Trophoblast cell (in vitro differentiated cells and primary cell): ENCODE measurements at regions not wholly inside any gene's neighbourhood (a gene's known extent, or its start where the extent isn't known, plus 50 kb on each side); places are given as distances from the start of the nearest gene placed in this dataset.

Experiments used
- DNase-seq, 2 donors: peaks; one replicate each; pipeline ENCODE4 v3.0.0-alpha.2; 2016
- H2AFZ ChIP-seq: 2 replicates; pipeline ENCODE4 v1.6.1; 2013; ENCODE audit warnings: low read length, moderate library complexity, mild to moderate bottlenecking; ENCODE audit not compliant: insufficient read depth, poor library complexity
- H2AK5ac ChIP-seq: 2 replicates; pipeline ENCODE4 v1.6.1; 2013; ENCODE audit warnings: mild to moderate bottlenecking, low read length
- H2BK120ac ChIP-seq: 2 replicates; pipeline ENCODE4 v1.6.1; 2013; ENCODE audit warnings: low read length, mild to moderate bottlenecking, moderate library complexity; ENCODE audit not compliant: insufficient read depth, poor library complexity
- H2BK12ac ChIP-seq: 2 replicates; pipeline ENCODE4 v1.6.1; 2013; ENCODE audit warnings: mild to moderate bottlenecking, low read length, moderate library complexity
- H2BK5ac ChIP-seq: 2 replicates; pipeline ENCODE4 v1.6.1; 2013; ENCODE audit warnings: low read length, low read depth, moderate library complexity, mild to moderate bottlenecking; ENCODE audit not compliant: poor library complexity
- H3K14ac ChIP-seq: 2 replicates; pipeline ENCODE4 v1.6.1; 2013; ENCODE audit warnings: mild to moderate bottlenecking, low read length
- H3K18ac ChIP-seq: 2 replicates; pipeline ENCODE4 v1.6.1; 2013; ENCODE audit warnings: mild to moderate bottlenecking, low read length
- H3K23ac ChIP-seq: 2 replicates; pipeline ENCODE4 v1.6.1; 2013; ENCODE audit warnings: low read length
- H3K27ac ChIP-seq: 2 replicates; pipeline ENCODE4 v1.5.1; 2013; ENCODE audit warnings: low read depth, mild to moderate bottlenecking, inconsistent platforms, low read length, moderate library complexity
- H3K27me3 ChIP-seq: 2 replicates; pipeline ENCODE4 v1.6.1; 2013; ENCODE audit warnings: inconsistent platforms, mild to moderate bottlenecking, low read length, moderate library complexity; ENCODE audit not compliant: insufficient read depth
- H3K36me3 ChIP-seq, 2 experiments: 1 replicate in 1 of 2; 2 replicates in 1 of 2; pipeline ENCODE4 v1.6.1; 2013; ENCODE audit warnings: low read length in 2 of 2, mild to moderate bottlenecking in 2 of 2, moderate library complexity in 1 of 2; ENCODE audit not compliant: insufficient read depth in 2 of 2, control insufficient read depth in 1 of 2
- H3K4ac ChIP-seq: 2 replicates; pipeline ENCODE4 v1.6.1; 2013; ENCODE audit warnings: low read depth, mild to moderate bottlenecking, low read length, moderate library complexity
- H3K4me1 ChIP-seq, 2 experiments: 1 replicate in 1 of 2; 2 replicates in 1 of 2; pipeline ENCODE4 v1.6.1; 2013; ENCODE audit warnings: low read length in 2 of 2, mild to moderate bottlenecking in 2 of 2, moderate library complexity in 1 of 2; ENCODE audit not compliant: insufficient read depth in 2 of 2, control insufficient read depth in 1 of 2
- H3K4me2 ChIP-seq: 2 replicates; pipeline ENCODE4 v1.6.1; 2013; ENCODE audit warnings: inconsistent platforms, mild to moderate bottlenecking, low read length, moderate library complexity
- H3K4me3 ChIP-seq: 2 replicates; pipeline ENCODE4 v1.5.1; 2013; ENCODE audit warnings: mild to moderate bottlenecking, low read depth, low read length, inconsistent platforms
- H3K79me1 ChIP-seq: one replicate; pipeline ENCODE4 v1.6.1; 2013; ENCODE audit warnings: low read length
- H3K79me2 ChIP-seq: 2 replicates; pipeline ENCODE4 v1.6.1; 2013; ENCODE audit warnings: low read length, mild to moderate bottlenecking; ENCODE audit not compliant: control insufficient read depth, insufficient read depth, poor library complexity
- H3K9ac ChIP-seq: 2 replicates; pipeline ENCODE4 v1.6.1; 2013; ENCODE audit warnings: mild to moderate bottlenecking, low read length
- H3K9me3 ChIP-seq: 2 replicates; pipeline ENCODE4 v1.6.1; 2013; ENCODE audit warnings: low read depth, mild to moderate bottlenecking, control low read depth, inconsistent platforms, low read length; ENCODE audit not compliant: insufficient read depth
- H4K12ac ChIP-seq: 2 replicates; pipeline ENCODE4 v1.6.1; 2013; ENCODE audit warnings: low read depth, mild to moderate bottlenecking, low read length, moderate library complexity
- H4K8ac ChIP-seq: 2 replicates; pipeline ENCODE4 v1.6.1; 2013; ENCODE audit warnings: low read depth, mild to moderate bottlenecking, low read length, moderate library complexity
- H4K91ac ChIP-seq: one replicate; pipeline ENCODE4 v1.6.1; 2013; ENCODE audit warnings: low read depth, mild to moderate bottlenecking, low read length, moderate library complexity
- WGBS: extraction: QIAGEN DNeasy Blood & Tissue Kit; methylation state at CpG from one replicate; pipeline ENCODE4 v1.1.7; 2013; ENCODE audit warnings: missing lambda C conversion rate; ENCODE audit not compliant: insufficient read length, insufficient coverage; ENCODE audit errors: extremely low coverage; 5-methylcytosine and 5-hydroxymethylcytosine counted together

- Histone ChIP-seq H2AK5ac (no peak overlapping the region), H3K4me1 (no peaks in the 10 kb centered on the region), H3K23ac (no peak overlapping the region), H2BK120ac (no peak overlapping the region), H2AFZ (no peak overlapping the region), H3K27me3 (no peaks in the 10 kb centered on the region), H3K4me2 (no peak overlapping the region), H3K36me3 (no peaks in the 10 kb centered on the region), H4K12ac (no peak overlapping the region), H2BK12ac (no peak overlapping the region), H2BK5ac (no peak overlapping the region), H3K18ac (no peak overlapping the region), H4K8ac (no peak overlapping the region), H3K79me2 (no peaks in the 10 kb centered on the region), H3K27ac (no peak overlapping the region), H3K14ac (no peak overlapping the region), H3K4ac (no peak overlapping the region), H3K9me3 (no peaks in the 10 kb centered on the region), H4K91ac (no peak overlapping the region), H3K9ac (no peak overlapping the region), H3K4me3 (no peak overlapping the region), H3K79me1 (no peaks in the 10 kb centered on the region)
- no peak for DNase-seq
Observed at GRCh38 chrX:25737540-25737939, 400.6 kb upstream of the MAGEB18 start.

DNA sequence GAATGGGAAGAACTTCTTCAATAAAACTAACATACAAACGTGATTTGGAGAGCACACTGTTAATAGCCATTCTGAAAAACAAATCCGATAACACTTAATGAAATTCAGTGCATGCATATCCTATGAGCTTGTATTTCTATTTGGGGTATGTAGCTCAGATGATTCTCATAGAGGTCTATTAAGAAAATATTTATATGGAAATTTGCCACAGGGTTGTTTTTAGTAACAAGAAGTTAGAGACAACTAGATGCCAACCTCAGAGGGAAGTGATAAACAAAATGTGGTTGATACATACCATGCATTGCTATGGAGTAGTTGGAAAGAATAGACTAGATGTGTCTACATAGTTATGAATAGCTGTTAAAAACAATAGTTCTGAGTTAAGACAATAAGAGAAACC is 395.8 kb upstream of the MAGEB18 start:
- no peak overlapping the region for H3K4me2 ChIP-seq
- H3K4ac ChIP-seq: no peak overlapping the region
- WGBS: no CpG with 5 or more reads among the region's 2 CpGs
- H3K36me3 ChIP-seq: no peaks in the 10 kb centered on the region
- DNase-seq: no peak
- no peak overlapping the region for H2BK12ac ChIP-seq
- H3K9ac ChIP-seq: no peak overlapping the region
- no peak overlapping the region for H4K91ac ChIP-seq
- H3K27ac ChIP-seq: no peak overlapping the region
- H3K79me2 ChIP-seq: no peaks in the 10 kb centered on the region
- no peaks in the 10 kb centered on the region for H3K27me3 ChIP-seq
- H2AFZ ChIP-seq: no peak overlapping the region
- H3K4me1 ChIP-seq: no peaks in the 10 kb centered on the region
- no peaks in the 10 kb centered on the region for H3K9me3 ChIP-seq
- no peaks in the 10 kb centered on the region for H3K79me1 ChIP-seq
- H2AK5ac ChIP-seq: no peak overlapping the region
- H3K23ac ChIP-seq: no peak overlapping the region
- no peak overlapping the region for H4K12ac ChIP-seq
- H2BK5ac ChIP-seq: no peak overlapping the region
- H3K14ac ChIP-seq: no peak overlapping the region
- H2BK120ac ChIP-seq: no peak overlapping the region
- H3K4me3 ChIP-seq: no peak overlapping the region
- H4K8ac ChIP-seq: no peak overlapping the region
- H3K18ac ChIP-seq: no peak overlapping the region

DNA sequence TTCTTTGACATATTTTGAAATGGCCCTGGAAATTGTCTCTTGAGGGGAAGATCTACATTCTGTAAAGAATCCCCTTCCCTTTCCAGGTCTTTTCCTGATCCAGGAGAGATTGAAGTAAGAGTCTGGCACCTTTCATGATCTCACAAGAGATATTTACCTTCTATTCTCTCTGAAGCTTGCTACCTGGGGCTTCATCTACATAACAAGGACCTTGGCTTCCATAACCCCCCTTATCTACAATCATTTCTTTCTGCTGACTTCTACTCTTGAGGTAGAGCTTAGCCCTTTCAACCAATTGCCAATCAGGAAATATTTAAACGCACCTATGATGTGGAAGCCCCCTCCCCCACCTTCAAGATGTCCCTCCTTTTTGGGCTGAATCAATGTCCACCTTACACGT is 383.7 kb upstream of the MAGEB18 start:
- H3K9me3 ChIP-seq: no peaks in the 10 kb centered on the region
- peak overlapping the region; percentile 10 for H3K27ac ChIP-seq
- no peak overlapping the region for H3K9ac ChIP-seq
- no peaks in the 10 kb centered on the region for H3K4me1 ChIP-seq
- no peak overlapping the region for H3K4me3 ChIP-seq
- H3K23ac ChIP-seq: no peak overlapping the region
- H2AK5ac ChIP-seq: no peak overlapping the region
- H2BK5ac ChIP-seq: no peak overlapping the region
- H2BK12ac ChIP-seq: no peak overlapping the region
- no peak overlapping the region for H4K12ac ChIP-seq
- no peak overlapping the region for H3K18ac ChIP-seq
- no peak overlapping the region for H2AFZ ChIP-seq
- DNase-seq: no peak
- no peak overlapping the region for H4K91ac ChIP-seq
- H3K27me3 ChIP-seq: no peaks in the 10 kb centered on the region
- no peak overlapping the region for H3K14ac ChIP-seq
- no peak overlapping the region for H4K8ac ChIP-seq
- no peak overlapping the region for H3K4ac ChIP-seq
- no peaks in the 10 kb centered on the region for H3K79me2 ChIP-seq
- WGBS: no CpG with 5 or more reads among the region's 2 CpGs
- H3K4me2 ChIP-seq: no peak overlapping the region
- H2BK120ac ChIP-seq: no peak overlapping the region
- no peaks in the 10 kb centered on the region for H3K79me1 ChIP-seq
- no peaks in the 10 kb centered on the region for H3K36me3 ChIP-seq

GRCh38 chrX:25755194-25755593 is 382.9 kb upstream of the MAGEB18 start:
- no peak overlapping the region for H2BK120ac ChIP-seq
- no peak overlapping the region for H3K18ac ChIP-seq
- H3K36me3 ChIP-seq: no peaks in the 10 kb centered on the region
- no peak overlapping the region for H2BK12ac ChIP-seq
- no peaks in the 10 kb centered on the region for H3K79me2 ChIP-seq
- H3K23ac ChIP-seq: no peak overlapping the region
- H4K8ac ChIP-seq: no peak overlapping the region
- DNase-seq: no peak
- no peak overlapping the region for H4K12ac ChIP-seq
- no peak overlapping the region for H2BK5ac ChIP-seq
- H3K27ac ChIP-seq: peak overlapping the region; percentile 52
- H2AFZ ChIP-seq: no peak overlapping the region
- H3K79me1 ChIP-seq: no peaks in the 10 kb centered on the region
- no peak overlapping the region for H3K9ac ChIP-seq
- H3K4me1 ChIP-seq: no peaks in the 10 kb centered on the region
- no peak overlapping the region for H4K91ac ChIP-seq
- H3K27me3 ChIP-seq: no peaks in the 10 kb centered on the region
- no peak overlapping the region for H3K14ac ChIP-seq
- no peak overlapping the region for H2AK5ac ChIP-seq
- no peak overlapping the region for H3K4me3 ChIP-seq
- no peak overlapping the region for H3K4me2 ChIP-seq
- H3K9me3 ChIP-seq: no peaks in the 10 kb centered on the region
- no peak overlapping the region for H3K4ac ChIP-seq

- H3K18ac ChIP-seq: no peak overlapping the region
- H3K4ac ChIP-seq: no peak overlapping the region
- WGBS: no CpG with 5 or more reads among the region's 2 CpGs
- no peak overlapping the region for H3K9ac ChIP-seq
- no peak overlapping the region for H4K12ac ChIP-seq
- H4K8ac ChIP-seq: no peak overlapping the region
- H3K79me2 ChIP-seq: no peaks in the 10 kb centered on the region
- no peaks in the 10 kb centered on the region for H3K27me3 ChIP-seq
- no peak overlapping the region for H3K14ac ChIP-seq
- no peak overlapping the region for H2BK120ac ChIP-seq
- H2AK5ac ChIP-seq: no peak overlapping the region
- H2BK5ac ChIP-seq: no peak overlapping the region
- H3K4me2 ChIP-seq: no peak overlapping the region
- H3K9me3 ChIP-seq: no peaks in the 10 kb centered on the region
- no peak for DNase-seq
- no peaks in the 10 kb centered on the region for H3K79me1 ChIP-seq
- no peak overlapping the region for H3K4me3 ChIP-seq
- H3K4me1 ChIP-seq: no peaks in the 10 kb centered on the region
- H3K27ac ChIP-seq: no peak overlapping the region
- H3K23ac ChIP-seq: no peak overlapping the region
- H2AFZ ChIP-seq: no peak overlapping the region
- no peaks in the 10 kb centered on the region for H3K36me3 ChIP-seq
- no peak overlapping the region for H2BK12ac ChIP-seq
- H4K91ac ChIP-seq: no peak overlapping the region
Observed at GRCh38 chrX:25762656-25763055, 375.5 kb upstream of the MAGEB18 start.
